GM23248 (cell line): ENCODE measurements at regions not wholly inside any gene's neighbourhood (a gene's known extent, or its start where the extent isn't known, plus 50 kb on each side); places are given as distances from the start of the nearest gene placed in this dataset.
"Not testable (repeated sequence)": the region's sequence is repeated elsewhere in the genome, so short reads cannot be mapped to it uniquely, and the experiment has no call there.

Experiments
- DNase-seq: peaks from one replicate; pipeline ENCODE4 v3.0.0-alpha.2; 2015
- H2AFZ ChIP-seq: fragments of 200-600 bp; sonication (generic); 2 replicates; pipeline ENCODE4 v1.6.1; 2016; ENCODE audit warnings: antibody characterized with exemption
- H3F3A ChIP-seq: fragments of 200-600 bp; sonication (generic); 2 replicates; pipeline ENCODE4 v1.6.1; 2016; ENCODE audit warnings: mild to moderate bottlenecking, antibody characterized with exemption, mixed run types; ENCODE audit not compliant: insufficient read depth
- H3K27ac ChIP-seq: fragments of 200-600 bp; sonication (generic); 2 replicates; pipeline ENCODE4 v1.5.1; 2016; ENCODE audit warnings: mild to moderate bottlenecking
- H3K27me3 ChIP-seq: fragments of 200-600 bp; sonication (generic); replicated peaks from 2 replicates; pipeline ENCODE4 v1.6.1; 2016; ENCODE audit warnings: mild to moderate bottlenecking; ENCODE audit not compliant: insufficient read depth
- H3K36me3 ChIP-seq: fragments of 200-600 bp; sonication (generic); 2 replicates; pipeline ENCODE4 v1.6.1; 2016; ENCODE audit warnings: low read depth, mild to moderate bottlenecking
- H3K4me1 ChIP-seq: fragments of 200-600 bp; sonication (generic); 2 replicates; pipeline ENCODE4 v1.6.1; 2016; ENCODE audit warnings: mild to moderate bottlenecking; ENCODE audit not compliant: insufficient read depth
- H3K4me2 ChIP-seq: fragments of 200-600 bp; sonication (generic); one replicate; pipeline ENCODE4 v1.6.1; 2016; ENCODE audit warnings: mild to moderate bottlenecking; ENCODE audit not compliant: unreplicated experiment
- H3K4me3 ChIP-seq: fragments of 200-600 bp; sonication (generic); 2 replicates; pipeline ENCODE4 v1.5.1; 2016; ENCODE audit warnings: mild to moderate bottlenecking
- H3K79me2 ChIP-seq: fragments of 200-600 bp; sonication (generic); 2 replicates; pipeline ENCODE4 v1.6.1; 2016; ENCODE audit warnings: mild to moderate bottlenecking; ENCODE audit not compliant: insufficient read depth
- H3K9ac ChIP-seq: fragments of 200-600 bp; sonication (generic); 2 replicates; pipeline ENCODE4 v1.6.1; 2016; ENCODE audit warnings: mild to moderate bottlenecking
- H3K9me2 ChIP-seq: fragments of 200-600 bp; sonication (generic); 2 replicates; pipeline ENCODE4 v1.6.1; 2016; ENCODE audit warnings: mixed run types, mild to moderate bottlenecking, moderate library complexity; ENCODE audit not compliant: insufficient read depth
- H3K9me3 ChIP-seq: fragments of 200-600 bp; sonication (generic); one replicate; pipeline ENCODE4 v1.6.1; 2017; ENCODE audit warnings: low read depth
- H4K20me1 ChIP-seq: fragments of 200-600 bp; sonication (generic); 2 replicates; pipeline ENCODE4 v1.6.0; 2016; ENCODE audit not compliant: insufficient read depth
- EZH2 ChIP-seq: fragments of 200-600 bp; sonication (generic); IDR thresholded peaks from 2 replicates; pipeline ENCODE4 v1.6.1; 2018; ENCODE audit warnings: antibody characterized with exemption, mild to moderate bottlenecking; ENCODE audit not compliant: insufficient read depth, poor library complexity, severe bottlenecking
- EZH2phosphoT487 ChIP-seq: fragments of 200-600 bp; sonication (generic); IDR thresholded peaks from 2 replicates; pipeline ENCODE4 v1.6.1; 2018; ENCODE audit warnings: antibody characterized with exemption, moderate library complexity, mild to moderate bottlenecking, low read depth; ENCODE audit not compliant: insufficient read depth
- WGBS, 2 experiments: methylation state at CpG; one replicate each; pipeline ENCODE4 v1.1.6; 2015 to 2017; ENCODE audit warnings: low lambda C conversion rate in 2 of 2, low coverage in 1 of 2; ENCODE audit errors: missing lambda C conversion rate in 2 of 2; 5-methylcytosine and 5-hydroxymethylcytosine counted together
- in situ Hi-C: fragments of 300-500 bp; cut with MboI; formaldehyde crosslinking; loops from 2 replicates; pipeline ENCODE4 v1.15.0; 2020

- no peak for TF ChIP-seq EZH2
- TF ChIP-seq EZH2phosphoT487 = no peak
- 93 to 96% methylated on average over 3 of the region's 3 CpGs for WGBS, 2 experiments
- in situ Hi-C loops = no loop called here
These were observed 59.4 kb upstream of the NAMPT start for GRCh38 chr7:106344211-106344610.

DNA sequence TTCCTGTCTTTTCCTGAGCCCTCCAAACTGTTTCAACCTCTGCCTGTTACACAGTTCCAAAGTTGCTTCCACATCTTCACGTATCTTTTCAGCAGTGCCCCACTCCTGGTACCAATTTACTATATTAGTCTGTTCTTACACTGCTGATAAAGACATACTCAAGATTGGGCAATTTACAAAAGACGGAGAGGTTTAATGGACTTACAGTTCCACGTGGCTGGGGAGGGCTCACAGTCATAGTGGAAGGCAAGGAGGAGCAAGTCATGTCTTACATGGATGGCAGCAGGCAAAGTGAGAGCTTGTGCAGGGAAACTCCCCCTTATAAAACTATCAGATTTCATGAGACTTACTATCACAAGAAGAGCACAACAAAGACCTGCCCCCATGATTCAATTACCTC, 57.3 kb upstream of the NAMPT start:
- H2AFZ ChIP-seq, H3K4me3 ChIP-seq, H3K9me2 ChIP-seq, H3K9me3 ChIP-seq, H4K20me1 ChIP-seq, H3K79me2 ChIP-seq, H3K36me3 ChIP-seq, H3K4me2 ChIP-seq, H3K9ac ChIP-seq, DNase-seq, H3K27me3 ChIP-seq, in situ Hi-C loops, H3K27ac ChIP-seq: not testable (repeated sequence)
- Histone ChIP-seq H3K4me1 (peaks cover 16% of the 10 kb centered on the region), H3F3A (peaks cover 14% of the 10 kb centered on the region)
- WGBS, 2 experiments = 56 to 72% methylated on average over 3 of the region's 3 CpGs

More at GRCh38 chr7:106344211-106344610, 59.4 kb upstream of the NAMPT start:
- Histone ChIP-seq H3K79me2 (no peaks in the 10 kb centered on the region), H3K27me3 (no peaks in the 10 kb centered on the region; the same call in 1 of the 2 replicates), H3K9me2 (no peaks in the 10 kb centered on the region), H3K9ac (no peak overlapping the region), H3K9me3 (no peaks in the 10 kb centered on the region), H3K36me3 (no peaks in the 10 kb centered on the region), H3K4me2 (no peak overlapping the region), H3K4me3 (no peak overlapping the region), H3F3A (peaks cover 21% of the 10 kb centered on the region), H2AFZ (no peak overlapping the region), H3K27ac (no peak overlapping the region), H4K20me1 (no peaks in the 10 kb centered on the region), H3K4me1 (peaks cover 17% of the 10 kb centered on the region)
- DNase-seq = no peak

DNA sequence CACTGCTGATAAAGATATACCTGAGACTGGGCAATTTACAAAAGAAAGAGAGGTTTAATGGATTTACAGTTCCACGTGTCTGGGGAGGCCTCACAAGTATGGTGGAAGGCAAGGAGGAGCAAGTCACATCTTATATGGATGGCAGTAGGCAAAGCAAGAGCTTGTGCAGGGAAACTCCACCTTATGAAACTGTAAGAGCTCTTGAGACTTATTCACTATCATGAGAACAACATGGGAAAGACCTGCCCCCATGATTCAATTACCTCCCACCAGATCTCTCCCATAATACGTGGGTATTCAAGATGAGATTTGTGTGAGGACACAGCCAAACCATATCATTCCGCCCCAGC, 55.4 kb upstream of the NAMPT start:
- H3K4me3 ChIP-seq, H3K4me2 ChIP-seq, H3K9me3 ChIP-seq, H3F3A ChIP-seq, H2AFZ ChIP-seq, H3K79me2 ChIP-seq, H3K9me2 ChIP-seq, DNase-seq, H3K27me3 ChIP-seq, H3K4me1 ChIP-seq, H3K9ac ChIP-seq, H3K36me3 ChIP-seq, in situ Hi-C loops, H3K27ac ChIP-seq, H4K20me1 ChIP-seq: not testable (repeated sequence)
- 27 to 36% methylated on average over 3 of the region's 3 CpGs for WGBS, 2 experiments

DNA sequence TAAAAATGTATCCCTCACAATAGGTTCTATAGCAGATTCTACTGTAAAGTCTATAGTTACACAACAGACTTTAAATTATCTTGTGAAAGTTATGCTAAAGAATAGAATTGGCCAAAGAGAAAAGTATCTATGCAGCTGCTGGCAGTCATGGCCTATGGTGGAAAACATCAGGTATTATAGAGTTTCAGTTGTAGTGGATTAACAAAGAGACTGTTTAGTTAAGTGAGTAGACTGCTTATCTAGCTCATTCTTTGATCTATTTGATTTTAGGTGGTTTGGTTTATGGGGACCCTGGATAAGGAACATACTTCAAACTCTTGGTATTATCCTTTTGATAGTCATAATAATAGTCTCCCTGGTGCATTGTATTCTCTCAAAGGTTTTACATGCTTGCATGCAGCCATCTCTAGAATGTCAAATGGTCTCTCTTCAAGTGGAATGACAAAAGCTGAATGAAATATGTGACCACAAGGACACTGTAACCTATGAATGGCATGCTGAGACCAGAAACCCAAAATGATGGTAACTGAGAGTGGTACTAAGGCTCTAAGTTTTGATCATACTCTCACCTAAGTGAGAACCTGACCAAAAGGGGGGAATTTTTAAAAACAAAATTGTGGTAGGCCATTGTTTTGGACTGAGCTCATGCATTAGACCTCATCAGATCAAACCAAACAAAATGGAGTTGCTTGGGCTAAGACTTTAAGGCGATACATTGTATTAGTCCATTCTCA, 54.9 kb upstream of the NAMPT start:
- H3K9ac ChIP-seq = no peak overlapping the region
- no peaks in the 10 kb centered on the region for H3K9me2 ChIP-seq
- H2AFZ ChIP-seq = no peak overlapping the region
- H3K4me3 ChIP-seq = no peak overlapping the region
- no peak overlapping the region for H3K4me2 ChIP-seq
- H4K20me1 ChIP-seq = no peaks in the 10 kb centered on the region
- no peaks in the 10 kb centered on the region for H3F3A ChIP-seq
- no peak for DNase-seq
- H3K9me3 ChIP-seq = peaks cover 3% of the 10 kb centered on the region
- in situ Hi-C loops = no loop called here
- H3K27me3 ChIP-seq = no peaks in the 10 kb centered on the region
- 53 to 63% methylated on average over 1 of the region's 1 CpG for WGBS, 2 experiments
- no peaks in the 10 kb centered on the region for H3K4me1 ChIP-seq
- H3K36me3 ChIP-seq = no peaks in the 10 kb centered on the region
- no peaks in the 10 kb centered on the region for H3K79me2 ChIP-seq
- no peak for TF ChIP-seq EZH2
- TF ChIP-seq EZH2phosphoT487 = no peak
- no peak overlapping the region for H3K27ac ChIP-seq

DNA sequence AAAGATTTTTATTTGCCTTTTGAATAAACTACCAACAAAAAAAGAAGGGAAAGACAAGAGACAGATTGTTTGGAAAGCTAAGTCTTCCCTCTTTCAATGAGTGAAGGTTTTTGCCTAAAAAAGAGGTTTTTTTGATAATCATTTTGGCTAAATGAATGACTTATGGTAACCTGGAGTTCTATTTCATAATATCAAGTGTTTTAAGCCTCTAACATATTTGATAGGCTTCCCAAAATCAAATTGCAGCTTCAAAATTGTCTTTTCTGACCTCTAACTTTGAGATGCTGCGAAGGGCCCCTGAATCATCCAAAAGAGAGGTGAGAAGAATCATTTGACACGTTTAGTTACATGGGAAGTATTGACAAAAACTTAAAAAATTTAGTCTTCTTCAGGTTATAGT, 53.0 kb upstream of the NAMPT start:
- no peaks in the 10 kb centered on the region for H3K4me1 ChIP-seq
- H3K4me3 ChIP-seq = no peak overlapping the region
- no peak overlapping the region for H3K4me2 ChIP-seq
- H3F3A ChIP-seq = no peaks in the 10 kb centered on the region
- peaks cover 3% of the 10 kb centered on the region for H3K9me3 ChIP-seq
- no peaks in the 10 kb centered on the region for H3K79me2 ChIP-seq
- no peak for DNase-seq
- H3K27me3 ChIP-seq = no peaks in the 10 kb centered on the region
- no peaks in the 10 kb centered on the region for H3K9me2 ChIP-seq
- 55 to 60% methylated on average over 2 of the region's 2 CpGs for WGBS, 2 experiments
- no peak overlapping the region for H2AFZ ChIP-seq
- in situ Hi-C loops = no loop called here
- H4K20me1 ChIP-seq = no peaks in the 10 kb centered on the region
- H3K27ac ChIP-seq = no peak overlapping the region
- no peak overlapping the region for H3K9ac ChIP-seq
- H3K36me3 ChIP-seq = no peaks in the 10 kb centered on the region
- TF ChIP-seq EZH2phosphoT487 = no peak
- TF ChIP-seq EZH2 = no peak
